Upper lobe of right lung (tissue), 1 donor: ENCODE measurements at regions not wholly inside any gene's neighbourhood (a gene's known extent, or its start where the extent isn't known, plus 50 kb on each side); places are given as distances from the start of the nearest gene placed in this dataset.

Experiments used
- ATAC-seq: fragments of 200-7000 bp; cut with Tn5 transposase; one replicate; pipeline ENCODE4 v1.9.1; 2020; ENCODE audit warnings: mild to moderate bottlenecking, moderate library complexity
- DNase-seq: peaks from one replicate; pipeline ENCODE4 v3.0.0-alpha.2; 2020
- H3K27ac ChIP-seq: fragments of 200-600 bp; one replicate; pipeline ENCODE4 v1.8.0; 2022
- H3K27me3 ChIP-seq: fragments of 200-600 bp; one replicate; pipeline ENCODE4 v1.8.0; 2022; ENCODE audit warnings: mild to moderate bottlenecking
- H3K36me3 ChIP-seq: fragments of 200-600 bp; one replicate; pipeline ENCODE4 v1.8.0; 2022
- H3K4me1 ChIP-seq: fragments of 200-600 bp; one replicate; pipeline ENCODE4 v1.8.0; 2022
- H3K4me3 ChIP-seq: fragments of 200-600 bp; one replicate; pipeline ENCODE4 v1.8.0; 2022; ENCODE audit warnings: mild to moderate bottlenecking
- H3K9me3 ChIP-seq: fragments of 200-600 bp; one replicate; pipeline ENCODE4 v1.8.0; 2022
- CTCF ChIP-seq: fragments of 200-600 bp; IDR thresholded peaks from one replicate; pipeline ENCODE4 v1.8.0; 2022; ENCODE audit warnings: antibody characterized with exemption
- intact Hi-C: fragments of 100-400 bp; cut with DNase I; formaldehyde crosslinking; loops from one replicate; pipeline ENCODE4 v1.11.0; 2022
- donor health status: DM: no; HTN: yes; CAD: no; lungs with severe emphysema.

- no peak overlapping the region for H3K4me3 ChIP-seq
- no peak for TF ChIP-seq CTCF
- H3K27ac ChIP-seq, result no peak overlapping the region
- no peaks in the 10 kb centered on the region for H3K36me3 ChIP-seq
- no peaks in the 10 kb centered on the region for H3K9me3 ChIP-seq
- H3K27me3 ChIP-seq, result no peaks in the 10 kb centered on the region
- intact Hi-C loops, result no loop called here
- DNase-seq, result no peak
- H3K4me1 ChIP-seq, result no peaks in the 10 kb centered on the region
- no peak for ATAC-seq
Measured at GRCh38 chr13:39976481-39976880, 321.0 kb downstream of the COG6 start.

GRCh38 chr13:39981056-39981455 lies 325.6 kb downstream of the COG6 start:
- Histone ChIP-seq H3K27ac (no peak overlapping the region), H3K4me1 (no peaks in the 10 kb centered on the region), H3K4me3 (no peak overlapping the region), H3K36me3 (no peaks in the 10 kb centered on the region), H3K27me3 (no peaks in the 10 kb centered on the region), H3K9me3 (no peaks in the 10 kb centered on the region)
- intact Hi-C loops, result no loop called here
- TF ChIP-seq CTCF, result no peak
- DNase-seq (no peak), ATAC-seq (no peak)

DNA sequence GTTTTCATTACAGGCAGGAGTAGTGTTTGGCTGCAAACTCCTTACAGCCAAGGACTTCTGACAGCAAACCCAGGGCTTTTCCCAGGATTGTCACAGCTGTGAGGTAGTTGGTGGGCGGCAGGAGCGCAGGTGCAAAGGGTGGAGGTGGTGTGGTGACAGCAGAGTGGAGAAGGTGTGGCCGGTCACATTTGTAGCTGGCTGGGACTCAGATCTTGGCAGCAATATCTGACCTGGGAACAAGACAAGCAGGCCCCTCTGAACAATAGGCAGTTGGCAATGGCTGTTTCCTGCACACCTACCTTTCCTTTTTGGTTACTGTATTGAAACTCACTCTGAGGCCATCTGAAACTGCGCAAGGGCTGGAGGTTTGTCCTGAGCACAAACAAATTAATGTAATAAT lies 327.3 kb downstream of the COG6 start:
- no peak for TF ChIP-seq CTCF
- DNase-seq (no peak), ATAC-seq (no peak)
- intact Hi-C loops, result no loop called here
- no peaks in the 10 kb centered on the region for H3K27me3 ChIP-seq
- no peak overlapping the region for H3K27ac ChIP-seq
- H3K9me3 ChIP-seq, result no peaks in the 10 kb centered on the region
- no peaks in the 10 kb centered on the region for H3K4me1 ChIP-seq
- no peak overlapping the region for H3K4me3 ChIP-seq
- no peaks in the 10 kb centered on the region for H3K36me3 ChIP-seq

- Histone ChIP-seq H3K4me1 (no peaks in the 10 kb centered on the region), H3K9me3 (no peaks in the 10 kb centered on the region), H3K27me3 (no peaks in the 10 kb centered on the region), H3K4me3 (no peak overlapping the region), H3K27ac (no peak overlapping the region), H3K36me3 (no peaks in the 10 kb centered on the region)
- no peak for TF ChIP-seq CTCF
- DNase-seq, result no peak
- ATAC-seq, result no peak
- intact Hi-C loops, result no loop called here
Measured at GRCh38 chr13:39985071-39985470, 329.6 kb downstream of the COG6 start.

DNA sequence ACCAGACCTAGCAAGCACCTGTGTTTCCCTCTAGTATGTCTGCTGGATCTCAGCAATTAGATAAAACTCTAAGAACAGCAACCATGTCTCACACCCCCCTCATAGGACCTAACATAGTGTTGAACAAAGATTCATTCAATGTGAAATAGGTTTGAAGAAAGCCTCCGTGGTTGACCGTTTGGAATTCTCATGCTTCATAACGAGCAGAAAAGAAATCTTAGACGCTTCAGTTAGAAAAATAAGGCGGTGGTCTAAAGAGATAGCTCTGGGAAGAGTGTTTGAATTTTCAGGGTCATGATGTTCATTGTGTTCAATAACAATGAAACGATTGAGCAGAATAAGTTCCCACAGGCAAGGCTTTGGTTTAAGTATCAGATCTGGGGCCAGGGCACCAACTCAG lies 332.9 kb downstream of the COG6 start:
- ATAC-seq, result no peak
- H3K4me3 ChIP-seq, result no peak overlapping the region
- H3K36me3 ChIP-seq, result no peaks in the 10 kb centered on the region
- no peak overlapping the region for H3K27ac ChIP-seq
- H3K27me3 ChIP-seq, result no peaks in the 10 kb centered on the region
- no peak for TF ChIP-seq CTCF
- H3K4me1 ChIP-seq, result no peaks in the 10 kb centered on the region
- intact Hi-C loops, result no loop called here
- DNase-seq, result no peak
- no peaks in the 10 kb centered on the region for H3K9me3 ChIP-seq

DNA sequence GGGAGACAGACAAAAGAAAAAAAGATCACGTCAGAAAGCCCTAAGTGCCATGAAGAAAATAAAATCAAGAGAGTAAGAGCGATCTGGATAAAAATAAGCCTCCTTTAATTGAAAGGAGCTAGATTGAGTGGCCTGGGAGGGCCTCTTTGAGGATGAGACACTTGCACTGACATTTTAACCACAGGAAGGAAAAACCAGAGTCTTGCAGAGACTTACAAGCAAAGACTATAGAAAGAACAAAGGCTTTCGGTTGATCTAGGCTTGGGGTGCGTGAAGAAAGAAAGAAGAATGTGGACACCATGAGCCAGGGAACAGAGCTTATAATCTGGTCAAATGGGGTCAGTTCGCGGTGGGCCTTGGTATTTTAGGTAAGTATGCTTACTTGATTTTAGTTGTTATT lies 342.7 kb downstream of the COG6 start:
- Histone ChIP-seq H3K4me3 (no peak overlapping the region), H3K27me3 (no peaks in the 10 kb centered on the region), H3K36me3 (no peaks in the 10 kb centered on the region), H3K27ac (no peak overlapping the region), H3K4me1 (no peaks in the 10 kb centered on the region), H3K9me3 (no peaks in the 10 kb centered on the region)
- DNase-seq (no peak), ATAC-seq (no peak)
- no peak for TF ChIP-seq CTCF
- intact Hi-C loops, result no loop called here
